HepG2 (cell line): ENCODE measurements at regions not wholly inside any gene's neighbourhood (a gene's known extent, or its start where the extent isn't known, plus 50 kb on each side); places are given as distances from the start of the nearest gene placed in this dataset.

Source experiments
- ATAC-seq: fragments of 200-7000 bp; cut with Tn5 transposase; 3 replicates; pipeline ENCODE4 v1.9.1; 2020; ENCODE audit warnings: mild to moderate bottlenecking, moderate library complexity
- BruUV-seq: library from RNA; stranded (reverse); fragments of 400-500 nt; replicated peaks from 2 replicates; lab custom pipeline; 2021; lab: Mats Ljungman, UMichigan
- CTCF ChIA-PET: fragments of 300-600 bp; formaldehyde crosslinking; extraction: SDS; loops from one replicate; lab custom pipeline; 2021; ENCODE audit warnings: low total read pairs, inconsistent platforms, low intra/inter-chr PET ratio; lab: Yijun Ruan, JAX
- POLR2A ChIA-PET: fragments of 350-600 bp; sonication (Branson Sonifier 250); formaldehyde crosslinking; loops from one replicate; lab custom pipeline; 2020; ENCODE audit warnings: antibody characterized with exemption, inconsistent platforms; lab: Yijun Ruan, JAX
- DNase-seq: peaks from one replicate; pipeline ENCODE4 v3.0.0-alpha.2; 2015; ENCODE audit warnings: low spot score
- FAIRE-seq: peaks from 3 replicates; lab custom pipeline; 2011; peaks lifted over from hg19 to GRCh38; lab: Jason Lieb, UNC
- H2AFZ ChIP-seq: one replicate; pipeline ENCODE4 v1.6.1; 2011; ENCODE audit warnings: low read length, inconsistent platforms
- H3K27ac ChIP-seq: fragments of 300-600 bp; 3 replicates; pipeline ENCODE4 v1.8.0; 2011; ENCODE audit warnings: mixed run types, mild to moderate bottlenecking, mixed read lengths, low read length, inconsistent platforms; ENCODE audit not compliant: insufficient read depth; ENCODE audit errors: extremely low read length
- H3K27me3 ChIP-seq, 2 experiments: fragments of 200-600 bp in 1 of 2; 2 replicates in 1 of 2; 3 replicates in 1 of 2; pipeline versions ENCODE4 v1.6.0 to v1.8.0; 2011; ENCODE audit warnings: low read length in 2 of 2, mild to moderate bottlenecking in 2 of 2, moderate library complexity in 2 of 2, inconsistent platforms in 1 of 2; ENCODE audit not compliant: insufficient read depth in 2 of 2, control insufficient read depth in 1 of 2
- H3K36me3 ChIP-seq, 2 experiments: fragments of 200-600 bp in 1 of 2; replicated peaks in 1 of 2; 2 replicates in 1 of 2; 3 replicates in 1 of 2; pipeline versions ENCODE4 v1.5.1 to v1.8.0; 2011; ENCODE audit warnings: low read length in 2 of 2, inconsistent platforms in 1 of 2; ENCODE audit not compliant: insufficient read depth in 2 of 2, control insufficient read depth in 1 of 2
- H3K4me1 ChIP-seq: 2 replicates; pipeline ENCODE4 v1.5.1; 2012; ENCODE audit warnings: low read length, inconsistent platforms; ENCODE audit not compliant: insufficient read depth
- H3K4me2 ChIP-seq: 2 replicates; pipeline ENCODE4 v1.6.0; 2011; ENCODE audit warnings: low read depth, low read length, inconsistent platforms
- H3K4me3 ChIP-seq, 3 experiments: fragments of 200-600 bp in 1 of 3; sonication (generic), shearing (Covaris generic) in 1 of 3; replicated peaks in 1 of 3; 2 replicates each; pipeline ENCODE4 v1.5.1; 2011 to 2016; ENCODE audit warnings: low read length in 3 of 3, inconsistent platforms in 2 of 3, low read depth in 2 of 3, mild to moderate bottlenecking in 2 of 3, control low read depth in 1 of 3, mixed read lengths in 1 of 3; ENCODE audit not compliant: insufficient read depth in 1 of 3
- H3K79me2 ChIP-seq: one replicate; pipeline ENCODE4 v1.6.1; 2011; ENCODE audit warnings: low read length, inconsistent platforms; ENCODE audit not compliant: insufficient read depth
- H3K9ac ChIP-seq: 2 replicates; pipeline ENCODE4 v1.6.0; 2011; ENCODE audit warnings: mild to moderate bottlenecking, low read depth, low read length, inconsistent platforms; ENCODE audit not compliant: insufficient read depth
- H3K9me3 ChIP-seq: 2 replicates; pipeline ENCODE4 v1.5.1; 2012; ENCODE audit warnings: mild to moderate bottlenecking, low read length
- H4K20me1 ChIP-seq: 2 replicates; pipeline ENCODE4 v1.6.0; 2011; ENCODE audit warnings: inconsistent platforms, mild to moderate bottlenecking, low read length, moderate library complexity; ENCODE audit not compliant: insufficient read depth
- ESRRA ChIP-seq: sonication (generic); formaldehyde crosslinking; IDR thresholded peaks from 2 replicates; pipeline ENCODE4 v1.5.1; 2020; ENCODE audit warnings: mild to moderate bottlenecking, low read depth, missing genetic modification reagents
- FOXA3 ChIP-seq: IDR thresholded peaks from 2 replicates; pipeline ENCODE4 v1.6.1; 2016; ENCODE audit warnings: missing genetic modification reagents, missing compliant biosample characterization
- GABPA ChIP-seq, 2 experiments: IDR thresholded peaks; 2 replicates each; pipeline ENCODE4 v1.6.1; 2011 to 2016; ENCODE audit warnings: low read depth in 2 of 2, low read length in 1 of 2, missing biosample characterization in 1 of 2, missing genetic modification characterization in 1 of 2
- HMG20A ChIP-seq: IDR thresholded peaks from 2 replicates; pipeline ENCODE4 v1.6.1; 2016; ENCODE audit warnings: borderline replicate concordance
- IRX3 ChIP-seq: sonication (generic); formaldehyde crosslinking; IDR thresholded peaks from 2 replicates; pipeline ENCODE4 v1.8.1; 2023; ENCODE audit warnings: mild to moderate bottlenecking, low read depth, missing genetic modification reagents, borderline replicate concordance
- KAT7 ChIP-seq: IDR thresholded peaks from 2 replicates; pipeline ENCODE4 v1.6.1; 2018; ENCODE audit warnings: borderline replicate concordance, missing compliant biosample characterization
- KDM6A ChIP-seq: IDR thresholded peaks from 2 replicates; pipeline ENCODE4 v1.6.1; 2016; ENCODE audit warnings: low read depth
- MAFK ChIP-seq, 2 experiments: IDR thresholded peaks in 1 of 2; conservative IDR thresholded peaks in 1 of 2; 2 replicates each; pipeline ENCODE4 v1.6.1; 2011; ENCODE audit warnings: improper control_type of control experiment in 2 of 2, low read length in 2 of 2
- MAZ ChIP-seq, 2 experiments: sonication (generic) in 1 of 2; formaldehyde crosslinking in 1 of 2; IDR thresholded peaks; 2 replicates each; pipeline versions ENCODE4 v1.5.0 to v1.6.1; 2012 to 2020; ENCODE audit warnings: low read depth in 2 of 2, mild to moderate bottlenecking in 2 of 2, borderline replicate concordance in 1 of 2, improper control_type of control experiment in 1 of 2, low read length in 1 of 2, missing genetic modification reagents in 1 of 2, moderate library complexity in 1 of 2
- POGZ ChIP-seq: sonication (generic); formaldehyde crosslinking; IDR thresholded peaks from 2 replicates; pipeline ENCODE4 v1.4.0; 2020; ENCODE audit warnings: mild to moderate bottlenecking, missing genetic modification reagents
- PTBP1 ChIP-seq: fragments of 200-400 bp; formaldehyde crosslinking; IDR thresholded peaks from 2 replicates; pipeline ENCODE4 v1.6.1; 2018; ENCODE audit warnings: low read length, low read depth; ENCODE audit not compliant: poor library complexity, severe bottlenecking
- REPIN1 ChIP-seq: sonication (generic); formaldehyde crosslinking; IDR thresholded peaks from 2 replicates; pipeline ENCODE4 v1.8.0; 2022; ENCODE audit warnings: missing genetic modification reagents, low read depth, mild to moderate bottlenecking, borderline replicate concordance
- SALL1 ChIP-seq: sonication (generic); formaldehyde crosslinking; IDR thresholded peaks from 2 replicates; pipeline ENCODE4 v1.8.0; 2022; ENCODE audit warnings: mild to moderate bottlenecking, missing genetic modification reagents
- SP5 ChIP-seq: IDR thresholded peaks from 2 replicates; pipeline ENCODE4 v1.6.1; 2016; ENCODE audit warnings: low read depth, borderline replicate concordance
- SPEN ChIP-seq: sonication (generic); formaldehyde crosslinking; IDR thresholded peaks from 2 replicates; pipeline ENCODE4 v1.5.1; 2020; ENCODE audit warnings: low read depth, mild to moderate bottlenecking, missing genetic modification reagents
- TFAP4 ChIP-seq: sonication (generic); IDR thresholded peaks from 2 replicates; pipeline ENCODE4 v1.6.1; 2016; ENCODE audit warnings: low read depth, borderline replicate concordance
- ZNF282 ChIP-seq: fragments of 450-650 bp; IDR thresholded peaks from 2 replicates; pipeline ENCODE4 v1.6.1; 2018; ENCODE audit not compliant: partially characterized antibody
- WGBS: methylation state at CpG from one replicate; pipeline ENCODE4 v1.1.6; 2017; ENCODE audit warnings: low lambda C conversion rate; 5-methylcytosine and 5-hydroxymethylcytosine counted together
- in situ Hi-C: cut with HindIII; loops from 2 replicates; pipeline ENCODE4 v1.10.0; 2017; ENCODE audit warnings: low pct_unique_long_range_greater_than_20kb; ENCODE audit not compliant: extremely low pct_ligation_motif_present
- intact Hi-C: fragments of 100-400 bp; cut with micrococcal nuclease; formaldehyde crosslinking; loops from one replicate; pipeline ENCODE4 v1.10.0; 2022; ENCODE audit not compliant: unreplicated experiment
- TF ChIP-seq, protein P1 (sequence below): sonication (generic); formaldehyde crosslinking; IDR thresholded peaks from 2 replicates; pipeline ENCODE4 v1.8.0; 2022; ENCODE audit warnings: missing genetic modification reagents, low read depth, mild to moderate bottlenecking, borderline replicate concordance
- TF ChIP-seq, protein P2 (sequence below): sonication (generic); formaldehyde crosslinking; IDR thresholded peaks from 2 replicates; pipeline ENCODE4 v1.4.0; 2020; ENCODE audit warnings: mild to moderate bottlenecking, missing genetic modification reagents

DNA sequence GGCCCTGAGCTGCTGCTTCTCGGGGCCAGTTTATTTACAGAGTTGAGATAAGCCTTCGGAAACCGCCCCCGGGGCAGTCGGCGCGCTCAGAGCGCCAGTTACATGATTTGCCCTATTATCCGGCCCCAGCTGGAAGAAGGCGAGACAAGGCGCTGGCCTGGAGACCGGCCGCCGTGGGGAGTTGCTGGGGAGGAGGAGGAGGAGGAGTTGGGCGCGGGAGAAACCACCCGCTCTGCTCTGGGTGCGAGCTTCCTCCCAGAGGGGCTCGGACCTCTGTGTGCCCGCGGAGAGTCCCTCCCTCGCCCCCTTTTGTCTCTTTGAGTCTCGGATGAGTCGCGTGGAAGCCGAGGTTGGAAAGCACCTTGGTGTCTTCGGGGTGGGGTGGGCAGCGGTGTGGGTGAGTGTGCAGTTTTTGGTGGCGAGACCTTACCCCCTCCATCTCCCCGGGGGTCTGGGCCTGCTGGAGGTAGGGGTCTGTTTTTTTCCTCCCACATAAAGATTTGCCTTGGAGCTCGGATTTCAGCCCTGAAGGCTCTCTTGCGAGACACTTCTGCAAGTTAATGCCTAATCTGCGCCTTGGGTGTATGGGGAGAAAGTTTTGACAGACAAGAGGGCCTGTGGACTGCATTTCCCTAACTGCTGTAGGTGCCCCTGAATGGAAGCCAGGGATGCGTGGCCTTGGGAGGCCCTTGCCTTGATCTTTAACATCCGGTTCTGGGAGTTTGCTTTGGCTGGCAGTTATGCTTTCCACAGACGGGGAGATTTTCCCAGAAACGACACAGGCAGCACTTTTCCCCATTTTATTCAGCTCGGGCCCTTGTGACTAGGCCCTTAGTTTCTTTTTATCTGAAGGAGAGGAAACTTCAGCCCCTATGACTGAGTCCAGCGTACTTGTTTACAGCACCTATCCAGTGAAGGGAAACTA is 80.0 kb downstream of the NDUFS5 start:
- ChIA-PET CTCF (interaction anchor here (1.9 kb wide), 1 partner anchor 153 kb away, joined by 7 read pairs; no protein-coding TSS in a partner anchor), POLR2A (interaction anchor here (0.8 to 2.5 kb wide), 14 partner anchors 11 to 153 kb away, joined by 3 to 27 read pairs (median 4); partner anchors contain the start of gene NDUFS5)
- FAIRE-seq (peak; percentile 87), ATAC-seq (peak; percentile 35), DNase-seq (peak; percentile 69)
- no peak overlapping the region for H2AFZ ChIP-seq
- peak overlapping the region; percentile 69 for H3K27ac ChIP-seq
- H3K79me2 ChIP-seq, result peaks cover 35% of the 10 kb centered on the region
- H3K4me1 ChIP-seq, result peaks cover 65% of the 10 kb centered on the region
- 0% methylated on average over 11 of the region's 39 CpGs for WGBS
- H3K9me3 ChIP-seq, result no peaks in the 10 kb centered on the region
- no TSS peak for BruUV-seq
- no peaks in the 10 kb centered on the region for H4K20me1 ChIP-seq
- intact Hi-C loops, result loop anchor here (1.0 to 5.0 kb wide), 3 partner anchors 27 to 66 kb away; no protein-coding TSS in a partner anchor
- peak overlapping the region; percentile 94 for H3K4me2 ChIP-seq
- H3K36me3 ChIP-seq, result no peaks in the 10 kb centered on the region
- no peaks in the 10 kb centered on the region for H3K27me3 ChIP-seq
- H3K9ac ChIP-seq, result peak overlapping the region; percentile 82
- in situ Hi-C loops, result no loop called here
- H3K4me3 ChIP-seq, result peak overlapping the region; percentile 81 to 94 (median 93)
- 0 out of 2 replicates have a peak, but pooled peaks have one; percentile 38 for TF ChIP-seq REPIN1 (CRISPR knock-in tag)
- peak in 1 of 2 experiments; percentile 40; a peak in 2 of 4 replicates for TF ChIP-seq MAFK (conservative IDR thresholded peaks at IDR 0.05 in 1 of 2, IDR thresholded peaks at IDR 0.05 in 1 of 2; ENCODE audit: low read length in 2 of 2)
- TF ChIP-seq SP5 (CRISPR knock-in tag), result peak; percentile 32; the same call in 1 of the 2 replicates
- peak; percentile 53 for TF ChIP-seq SPEN (CRISPR knock-in tag)
- 0 out of 2 replicates have a peak, but pooled peaks have one; percentile 1 for TF ChIP-seq KAT7 (CRISPR knock-in tag)
- TF ChIP-seq FOXA3, result peak; percentile 58
- TF ChIP-seq GABPA (IDR thresholded peaks at IDR 0.05; ENCODE audit: low read depth, low read length), result no peak
- TF ChIP-seq GABPA (CRISPR knock-in tag; IDR thresholded peaks at IDR 0.05; ENCODE audit: low read depth), result peak; percentile 66
- peak; percentile 66 for TF ChIP-seq SALL1 (CRISPR knock-in tag)
- TF ChIP-seq MAZ (IDR thresholded peaks at IDR 0.05; ENCODE audit: borderline replicate concordance, low read depth, low read length), result no peak
- TF ChIP-seq MAZ (CRISPR knock-in tag; IDR thresholded peaks at IDR 0.05; ENCODE audit: low read depth), result no peak
- no peak for TF ChIP-seq POGZ
- TF ChIP-seq IRX3 (CRISPR knock-in tag), result no peak
- TF ChIP-seq, protein P1, sequence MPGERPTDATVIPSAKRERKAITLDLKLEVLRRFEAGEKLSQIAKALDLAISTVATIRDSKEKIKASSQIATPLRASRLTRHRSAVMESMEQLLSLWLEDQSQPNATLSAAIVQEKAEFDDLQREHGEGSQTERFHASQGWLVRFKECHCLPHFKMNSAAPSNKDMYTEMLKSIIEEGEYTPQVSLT (CRISPR knock-in tag), result peak; percentile 51; the same call in 1 of the 2 replicates
- no peak for TF ChIP-seq ZNF282
- TF ChIP-seq, protein P2, sequence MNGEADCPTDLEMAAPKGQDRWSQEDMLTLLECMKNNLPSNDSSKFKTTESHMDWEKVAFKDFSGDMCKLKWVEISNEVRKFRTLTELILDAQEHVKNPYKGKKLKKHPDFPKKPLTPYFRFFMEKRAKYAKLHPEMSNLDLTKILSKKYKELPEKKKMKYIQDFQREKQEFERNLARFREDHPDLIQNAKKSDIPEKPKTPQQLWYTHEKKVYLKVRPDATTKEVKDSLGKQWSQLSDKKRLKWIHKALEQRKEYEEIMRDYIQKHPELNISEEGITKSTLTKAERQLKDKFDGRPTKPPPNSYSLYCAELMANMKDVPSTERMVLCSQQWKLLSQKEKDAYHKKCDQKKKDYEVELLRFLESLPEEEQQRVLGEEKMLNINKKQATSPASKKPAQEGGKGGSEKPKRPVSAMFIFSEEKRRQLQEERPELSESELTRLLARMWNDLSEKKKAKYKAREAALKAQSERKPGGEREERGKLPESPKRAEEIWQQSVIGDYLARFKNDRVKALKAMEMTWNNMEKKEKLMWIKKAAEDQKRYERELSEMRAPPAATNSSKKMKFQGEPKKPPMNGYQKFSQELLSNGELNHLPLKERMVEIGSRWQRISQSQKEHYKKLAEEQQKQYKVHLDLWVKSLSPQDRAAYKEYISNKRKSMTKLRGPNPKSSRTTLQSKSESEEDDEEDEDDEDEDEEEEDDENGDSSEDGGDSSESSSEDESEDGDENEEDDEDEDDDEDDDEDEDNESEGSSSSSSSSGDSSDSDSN (CRISPR knock-in tag), result 0 out of 2 replicates have a peak, but pooled peaks have one; percentile 11
- peak; percentile 55; the same call in 1 of the 2 replicates for TF ChIP-seq TFAP4
- TF ChIP-seq ESRRA (CRISPR knock-in tag), result peak; percentile 42; the same call in 1 of the 2 replicates
- no peak for TF ChIP-seq KDM6A (CRISPR knock-in tag)
- TF ChIP-seq PTBP1, result no peak
- TF ChIP-seq HMG20A, result peak; percentile 64
